GM18951 (cell line): ENCODE measurements at regions not wholly inside any gene's neighbourhood (a gene's known extent, or its start where the extent isn't known, plus 50 kb on each side); places are given as distances from the start of the nearest gene placed in this dataset.

Experiments used
- POLR2A ChIP-seq: IDR thresholded peaks from 4 replicates; pipeline ENCODE4 v1.6.1; 2011; ENCODE audit warnings: mild to moderate bottlenecking; ENCODE audit not compliant: insufficient read length, insufficient read depth; ENCODE audit errors: extremely low read depth
- in situ Hi-C: fragments of 300-500 bp; cut with MboI; formaldehyde crosslinking; loops from one replicate; pipeline ENCODE4 v1.12.0; 2022; ENCODE audit warnings: low sequenced_read_pairs, mixed read lengths, inconsistent platforms; ENCODE audit not compliant: unreplicated experiment

- TF ChIP-seq POLR2A, result no peak
- in situ Hi-C loops, result no loop called here
Measured at GRCh38 chr5:67361932-67362729, 165.5 kb upstream of the CD180 start.

DNA sequence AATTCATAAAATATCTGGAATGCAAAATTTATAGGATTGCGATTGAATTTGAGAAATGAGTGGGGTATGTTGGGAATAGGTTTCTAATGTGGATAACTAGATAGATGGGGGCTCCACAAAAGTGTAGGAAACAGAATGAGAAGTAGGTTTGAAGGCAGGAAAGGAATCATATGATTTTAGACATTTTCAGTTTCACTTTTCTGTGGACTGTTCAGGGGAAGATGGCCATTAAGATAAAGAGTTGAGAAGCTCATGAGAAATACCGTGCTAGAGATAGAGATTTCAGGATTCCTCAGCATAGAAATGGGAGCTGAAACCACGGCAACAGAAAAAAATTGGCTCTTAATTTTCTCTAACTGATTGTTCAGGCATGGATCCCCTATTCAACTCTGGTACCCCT lies 163.4 kb upstream of the CD180 start:
- no peak for TF ChIP-seq POLR2A
- in situ Hi-C loops, result no loop called here

DNA sequence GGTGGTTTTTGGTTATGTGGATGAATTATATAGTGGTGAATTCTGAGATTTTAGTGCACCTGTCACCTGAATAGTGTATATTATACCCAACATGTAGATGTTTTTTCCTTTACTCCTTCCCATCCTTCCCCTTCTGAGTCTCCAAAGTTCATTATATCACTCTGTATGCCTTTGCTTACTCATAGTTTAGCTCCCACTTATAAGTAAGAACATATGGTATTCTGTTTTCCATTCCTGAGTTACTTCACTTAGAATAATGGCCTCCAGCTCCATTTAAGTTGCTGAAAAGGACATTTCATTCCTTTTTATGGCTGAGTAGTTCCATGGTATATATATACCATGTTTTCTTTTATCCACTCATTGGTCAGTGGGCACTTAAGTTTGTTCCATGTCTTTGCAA lies 161.6 kb upstream of the CD180 start:
- in situ Hi-C loops, result no loop called here
- no peak for TF ChIP-seq POLR2A

DNA sequence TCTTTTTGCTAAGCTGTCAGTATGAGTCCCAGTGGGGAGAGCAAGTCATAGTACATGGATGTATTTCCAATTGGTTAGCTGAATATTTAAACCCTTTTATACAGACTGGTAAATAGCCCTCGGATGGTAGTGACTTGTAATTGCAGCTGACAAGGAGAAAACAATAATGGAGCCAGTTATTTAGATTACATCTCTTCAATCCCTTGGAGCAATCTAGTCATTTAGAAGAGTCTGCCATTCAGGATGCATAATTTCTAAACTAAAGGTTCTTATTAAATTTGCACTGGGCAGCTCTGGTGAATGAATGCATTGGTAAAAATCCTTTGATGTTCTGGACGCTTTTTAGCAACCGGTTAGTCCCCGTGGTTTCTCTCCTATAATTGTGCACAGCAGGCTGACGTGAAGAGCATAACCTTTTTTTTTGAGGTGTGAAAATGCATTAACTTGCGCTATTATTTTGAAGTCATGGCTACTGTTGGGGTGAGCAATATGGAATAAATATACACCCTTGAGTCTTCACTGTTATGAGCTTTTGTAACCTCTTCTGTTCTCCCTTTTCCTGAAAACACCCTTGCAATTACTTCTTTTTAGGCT lies 158.6 kb upstream of the CD180 start:
- in situ Hi-C loops, result no loop called here
- no peak for TF ChIP-seq POLR2A

GRCh38 chr5:67353500-67354450 lies 157.2 kb upstream of the CD180 start:
- in situ Hi-C loops, result no loop called here
- no peak for TF ChIP-seq POLR2A

DNA sequence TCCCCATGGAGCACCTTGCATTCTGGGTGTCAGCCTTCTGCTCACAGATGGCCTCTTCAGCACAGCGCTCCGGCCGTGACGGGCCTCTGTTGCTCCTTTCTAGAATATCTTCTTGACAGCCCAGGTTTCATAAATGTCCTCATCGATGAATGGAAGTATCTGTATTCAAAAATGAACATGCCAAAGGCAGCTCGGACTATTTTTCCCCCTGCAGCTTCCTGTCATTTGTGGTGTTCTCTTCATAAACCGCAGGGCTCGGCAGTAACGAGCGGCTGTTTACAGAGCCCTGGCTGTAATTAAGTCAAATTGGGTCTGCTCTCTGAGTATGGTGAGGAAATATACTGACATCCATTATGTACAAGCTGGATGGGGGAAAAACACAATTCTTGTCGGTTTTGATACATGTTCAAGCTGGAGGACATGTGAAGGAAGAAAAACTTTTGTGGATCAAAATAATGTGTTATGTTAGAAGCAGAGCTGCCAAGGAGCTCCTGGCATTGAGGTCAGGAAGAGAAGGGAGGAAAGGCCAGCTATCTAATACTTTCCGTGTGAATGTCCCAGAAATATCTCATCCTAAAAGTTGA lies 154.1 kb upstream of the CD180 start:
- in situ Hi-C loops, result no loop called here
- no peak for TF ChIP-seq POLR2A

DNA sequence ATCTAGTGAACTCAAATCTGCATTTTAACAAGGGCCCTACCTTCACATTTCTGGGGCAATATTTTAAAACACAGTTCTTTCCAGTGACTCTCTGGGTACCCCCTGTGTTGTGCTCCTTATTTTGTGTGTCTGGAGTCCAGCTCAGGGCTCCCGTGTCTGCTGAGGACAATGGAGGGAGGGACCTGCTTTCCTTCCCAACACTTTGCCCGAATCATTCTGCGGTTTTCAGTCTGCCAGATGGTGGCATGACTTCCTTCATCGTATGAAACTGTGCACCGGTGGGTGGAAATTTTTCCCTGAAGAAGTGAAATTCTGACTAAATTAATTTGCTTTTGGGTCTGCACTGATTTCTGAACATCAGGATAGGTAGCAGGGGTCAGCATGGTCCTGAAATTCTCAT lies 153.6 kb upstream of the CD180 start:
- TF ChIP-seq POLR2A, result no peak
- in situ Hi-C loops, result no loop called here

DNA sequence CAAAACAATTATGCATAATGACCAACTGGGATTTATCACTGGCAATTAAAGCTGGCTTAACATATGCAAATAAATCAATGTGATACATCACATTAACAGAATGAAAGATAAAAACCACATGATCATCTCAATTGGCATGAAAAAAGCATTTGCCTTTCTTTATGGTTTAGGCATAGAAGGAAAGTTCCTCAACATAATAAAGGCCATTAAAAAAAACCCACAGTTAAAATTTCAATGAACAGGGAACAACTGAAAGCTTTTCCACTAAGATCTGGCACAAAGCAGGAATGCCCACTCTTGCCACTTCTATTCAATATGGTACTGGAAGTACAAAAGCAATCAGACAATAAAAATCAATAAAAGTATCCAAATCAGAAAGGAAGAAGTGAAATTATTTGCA lies 151.2 kb upstream of the CD180 start:
- no peak for TF ChIP-seq POLR2A
- in situ Hi-C loops, result no loop called here

DNA sequence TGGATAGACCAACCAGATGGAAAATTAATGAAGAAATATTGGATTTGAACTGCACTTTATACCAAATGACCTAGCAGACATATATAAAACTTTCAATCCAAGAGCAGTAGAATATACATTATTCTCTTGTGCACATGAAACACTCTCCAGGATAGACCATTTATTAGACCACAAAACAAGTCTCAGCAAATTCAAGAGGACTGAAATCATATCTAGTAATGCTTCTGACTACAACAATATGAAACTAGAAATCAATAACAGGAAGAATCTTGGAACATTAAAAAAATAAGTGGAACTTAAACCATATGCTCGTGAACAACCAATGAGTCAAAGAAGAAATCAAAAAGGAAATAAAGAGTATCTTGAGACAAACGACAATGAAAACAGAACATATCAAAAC lies 150.0 kb upstream of the CD180 start:
- in situ Hi-C loops, result no loop called here
- no peak for TF ChIP-seq POLR2A

- in situ Hi-C loops, result no loop called here
Measured at GRCh38 chr5:67344870-67345269, 148.3 kb upstream of the CD180 start.

GRCh38 chr5:67343835-67344234 lies 147.2 kb upstream of the CD180 start:
- no peak for TF ChIP-seq POLR2A
- in situ Hi-C loops, result no loop called here

More at GRCh38 chr5:67344870-67345269, 148.3 kb upstream of the CD180 start:
- no peak for TF ChIP-seq POLR2A

- TF ChIP-seq POLR2A, result no peak
- in situ Hi-C loops, result no loop called here
Measured at GRCh38 chr5:67341478-67341877, 144.9 kb upstream of the CD180 start.

GRCh38 chr5:67339219-67339767 lies 142.7 kb upstream of the CD180 start:
- no peak for TF ChIP-seq POLR2A
- in situ Hi-C loops, result no loop called here
